GM21717 (cell line): ENCODE measurements at regions not wholly inside any gene's neighbourhood (a gene's known extent, or its start where the extent isn't known, plus 50 kb on each side); places are given as distances from the start of the nearest gene placed in this dataset.

Experiments
- ATAC-seq: cut with Tn5 transposase; IDR thresholded peaks from one replicate; pipeline ENCODE4 v1.9.1; 2021; ENCODE audit warnings: mild to moderate bottlenecking, moderate library complexity; ENCODE audit not compliant: unreplicated experiment

GRCh38 chr9:89923961-89924504, 319.2 kb downstream of the GADD45G start:
- ATAC-seq = no peak

- ATAC-seq = no peak
Measured at GRCh38 chr9:89924611-89925010, 319.8 kb downstream of the GADD45G start.

- no peak for ATAC-seq
Measured at GRCh38 chr9:89926167-89926566, 321.4 kb downstream of the GADD45G start.

- ATAC-seq = no peak
Measured at GRCh38 chr9:89926691-89927220, 321.9 kb downstream of the GADD45G start.

GRCh38 chr9:89928106-89928505, 323.3 kb downstream of the GADD45G start:
- ATAC-seq = no peak

- no peak for ATAC-seq
Measured at GRCh38 chr9:89928521-89929275, 323.9 kb downstream of the GADD45G start.

- ATAC-seq = no peak
Measured at GRCh38 chr9:89929315-89929672, 324.5 kb downstream of the GADD45G start.

GRCh38 chr9:89929673-89930480, 325.1 kb downstream of the GADD45G start:
- no peak for ATAC-seq

GRCh38 chr9:89933578-89933977, 328.8 kb downstream of the GADD45G start:
- no peak for ATAC-seq

GRCh38 chr9:89935115-89935514, 330.3 kb downstream of the GADD45G start:
- no peak for ATAC-seq

GRCh38 chr9:89935801-89936200, 331.0 kb downstream of the GADD45G start:
- no peak for ATAC-seq

- no peak for ATAC-seq
Measured at GRCh38 chr9:89937051-89937450, 332.2 kb downstream of the GADD45G start.

GRCh38 chr9:89939181-89939580, 334.4 kb downstream of the GADD45G start:
- no peak for ATAC-seq

GRCh38 chr9:89939626-89940292, 334.9 kb downstream of the GADD45G start:
- no peak for ATAC-seq

GRCh38 chr9:89940625-89941024, 335.8 kb downstream of the GADD45G start:
- no peak for ATAC-seq

- ATAC-seq = no peak
Measured at GRCh38 chr9:89941875-89942274, 337.1 kb downstream of the GADD45G start.

- ATAC-seq = no peak
Measured at GRCh38 chr9:89942643-89943042, 337.8 kb downstream of the GADD45G start.

- no peak for ATAC-seq
Measured at GRCh38 chr9:89943309-89943708, 338.5 kb downstream of the GADD45G start.

- no peak for ATAC-seq
Measured at GRCh38 chr9:89943728-89944127, 338.9 kb downstream of the GADD45G start.

- ATAC-seq = no peak
Measured at GRCh38 chr9:89945133-89945532, 340.3 kb downstream of the GADD45G start.

- ATAC-seq = no peak
Measured at GRCh38 chr9:89946741-89947140, 341.9 kb downstream of the GADD45G start.
